HG03097 (cell line): ENCODE measurements at regions not wholly inside any gene's neighbourhood (a gene's known extent, or its start where the extent isn't known, plus 50 kb on each side); places are given as distances from the start of the nearest gene placed in this dataset.

Source experiments
- ATAC-seq: cut with Tn5 transposase; IDR thresholded peaks from one replicate; pipeline ENCODE4 v1.9.1; 2021; ENCODE audit not compliant: unreplicated experiment, low FRiP score

DNA sequence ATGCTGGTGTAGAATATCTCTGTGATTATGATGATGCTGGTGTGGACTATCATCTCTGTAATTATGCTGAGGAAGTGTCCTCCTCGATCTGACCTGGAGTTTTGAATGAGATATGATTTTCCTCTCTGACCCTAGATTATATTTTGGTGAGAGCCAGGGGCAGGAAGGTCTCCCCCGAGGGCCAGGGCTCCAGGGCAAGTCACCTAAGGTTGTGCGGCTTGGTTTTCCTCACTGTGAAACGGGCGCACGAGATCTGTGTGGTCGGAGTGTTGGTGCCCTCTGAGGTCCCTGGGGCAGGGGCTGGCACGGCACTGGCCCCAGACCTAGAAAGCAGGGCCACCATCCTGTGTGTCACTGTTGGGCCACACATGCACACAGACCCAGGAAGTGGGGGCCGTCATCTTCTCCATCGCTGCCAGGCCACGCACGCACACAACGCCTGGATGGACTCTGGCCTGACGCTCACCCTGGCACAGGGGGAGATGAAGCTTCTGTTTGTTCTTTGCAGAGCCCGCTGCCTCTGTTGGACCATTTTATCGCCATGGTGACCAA is 67.7 kb upstream of the ZNF469 start:
- ATAC-seq = no peak

DNA sequence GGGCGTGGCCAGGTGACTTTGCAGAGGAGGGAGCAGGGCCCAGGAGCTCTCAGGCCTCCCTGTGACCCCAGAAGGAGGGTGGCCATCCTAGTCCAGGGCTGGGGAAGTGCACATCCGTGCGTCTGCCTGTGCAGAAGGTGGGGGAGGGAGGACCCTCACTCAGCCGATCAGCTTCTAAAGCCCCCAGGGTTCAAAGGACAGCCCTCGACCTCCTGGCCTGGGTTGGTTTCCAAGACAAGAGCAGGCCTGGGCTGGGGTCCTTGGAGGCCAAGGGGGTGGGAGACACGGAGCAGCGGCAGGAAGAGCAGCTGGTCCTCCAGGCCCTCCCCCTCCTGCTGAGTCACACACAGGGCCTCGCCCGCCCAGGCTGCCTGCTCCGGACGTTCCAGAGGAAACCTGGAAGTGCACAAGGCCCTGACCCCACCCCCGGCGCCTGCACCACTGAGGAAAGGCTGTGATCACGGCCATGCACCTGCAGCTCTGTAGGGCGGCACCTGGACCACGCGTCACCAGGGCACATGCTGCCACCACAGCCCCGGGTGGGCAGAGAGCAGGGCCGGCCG is 67.1 kb upstream of the ZNF469 start:
- no peak for ATAC-seq

DNA sequence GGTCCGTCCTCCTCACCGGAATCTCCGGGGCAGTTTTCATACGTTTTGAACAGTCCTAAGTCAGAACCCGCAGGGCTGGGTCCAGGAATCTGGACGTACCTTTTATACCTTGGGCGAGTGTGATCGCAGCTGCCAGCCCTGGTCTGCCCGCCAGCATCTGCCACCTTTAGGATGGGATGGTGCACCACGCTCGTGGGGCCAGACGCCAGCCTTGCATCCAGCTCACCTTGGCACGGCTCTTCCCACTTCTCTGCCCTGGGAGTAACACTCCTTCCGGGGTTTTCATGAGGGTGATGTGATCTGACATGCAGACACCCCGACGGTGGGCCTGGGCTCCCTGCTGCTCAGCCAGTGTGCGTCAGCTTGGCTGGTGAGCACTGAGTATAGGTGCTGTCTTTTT is 66.6 kb upstream of the ZNF469 start:
- no peak for ATAC-seq

DNA sequence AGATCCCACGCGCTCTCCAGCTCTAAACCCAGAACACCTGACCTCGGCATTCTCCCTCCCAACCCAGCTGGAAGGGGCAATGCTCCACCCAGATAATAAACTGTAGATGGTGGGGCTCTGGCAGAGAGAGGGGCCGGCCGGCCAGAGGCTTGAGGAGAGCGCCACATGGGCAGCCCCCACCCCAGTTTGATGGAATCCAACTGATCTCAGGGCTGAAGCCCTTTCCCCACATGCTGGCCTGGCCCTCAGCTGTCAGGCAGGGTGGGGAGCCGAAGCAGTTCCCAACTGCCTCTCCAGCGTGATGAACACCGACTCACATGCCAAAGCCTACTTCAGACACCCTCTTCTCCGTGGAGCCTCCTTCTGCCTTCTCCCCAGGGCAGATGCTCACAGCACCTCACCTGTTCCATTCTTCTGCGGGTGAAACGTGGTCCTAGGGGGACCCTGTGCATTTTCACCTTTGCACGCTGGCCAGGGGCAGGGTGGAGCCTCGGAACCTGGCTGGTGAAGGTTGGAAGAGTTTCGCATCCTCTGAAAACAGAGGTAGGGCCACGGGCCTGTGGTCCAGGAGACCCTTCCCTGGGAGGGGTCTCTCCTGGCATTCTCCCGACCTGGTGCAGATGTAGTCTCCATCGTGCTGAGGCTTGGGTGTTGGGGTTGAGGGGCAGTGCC is 65.7 kb upstream of the ZNF469 start:
- ATAC-seq = no peak

DNA sequence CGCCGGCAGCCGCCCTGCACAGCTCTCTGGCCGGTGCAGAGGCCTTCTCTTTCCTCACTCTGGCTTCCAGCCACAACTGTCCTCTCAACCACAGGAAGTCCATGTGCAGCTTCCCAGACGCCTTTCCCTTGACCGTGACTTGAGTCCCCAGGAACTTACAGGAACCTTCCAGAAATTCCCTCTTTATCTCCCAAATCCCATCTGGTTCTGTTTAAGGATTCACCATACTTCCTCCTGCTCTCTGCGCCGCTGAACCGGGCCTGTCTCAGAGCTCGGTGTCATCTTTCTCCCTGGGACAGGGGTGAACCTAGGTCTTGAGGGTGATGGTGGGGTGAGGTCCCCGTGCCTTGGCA is 65.2 kb upstream of the ZNF469 start:
- ATAC-seq = no peak

DNA sequence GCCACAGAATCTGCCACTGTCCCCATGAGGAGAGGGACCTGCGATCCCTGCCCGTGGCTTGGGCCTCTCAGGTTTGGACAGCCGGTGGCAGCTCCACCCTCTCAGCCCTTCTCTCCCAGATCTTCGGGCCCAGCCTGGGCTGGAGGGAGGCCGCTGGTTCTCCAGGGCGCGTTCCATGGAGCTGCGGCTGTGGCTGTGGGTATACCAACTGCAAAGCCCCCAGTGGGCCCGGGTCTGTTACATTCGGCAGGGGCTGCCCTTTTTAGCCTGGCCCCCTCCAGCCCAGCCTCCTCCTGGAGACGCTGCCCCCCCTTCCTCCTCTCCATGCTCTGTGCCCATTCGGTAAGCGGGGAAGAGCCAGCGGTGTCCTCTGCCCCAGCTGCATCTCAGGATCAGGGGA is 64.7 kb upstream of the ZNF469 start:
- ATAC-seq = no peak

DNA sequence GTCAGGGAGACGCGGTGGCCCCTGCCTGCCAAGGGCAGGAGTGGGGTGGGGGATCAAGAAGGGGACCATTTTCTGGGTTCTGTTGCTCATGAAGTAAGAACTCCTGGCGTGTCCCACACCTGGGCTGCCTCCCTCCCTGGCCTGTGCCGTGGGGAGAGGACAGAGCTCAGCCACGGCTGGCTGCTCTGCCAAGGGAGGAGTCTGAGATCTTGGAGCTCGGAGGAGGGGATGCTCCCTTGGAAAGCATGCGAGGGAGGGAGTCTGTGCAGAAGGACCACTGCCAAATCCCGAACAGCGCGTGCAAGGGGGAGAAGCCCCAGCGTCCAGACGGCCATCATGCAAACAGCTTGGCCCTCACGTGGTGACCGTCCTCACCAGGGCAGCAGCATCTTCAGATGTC is 64.2 kb upstream of the ZNF469 start:
- no peak for ATAC-seq

DNA sequence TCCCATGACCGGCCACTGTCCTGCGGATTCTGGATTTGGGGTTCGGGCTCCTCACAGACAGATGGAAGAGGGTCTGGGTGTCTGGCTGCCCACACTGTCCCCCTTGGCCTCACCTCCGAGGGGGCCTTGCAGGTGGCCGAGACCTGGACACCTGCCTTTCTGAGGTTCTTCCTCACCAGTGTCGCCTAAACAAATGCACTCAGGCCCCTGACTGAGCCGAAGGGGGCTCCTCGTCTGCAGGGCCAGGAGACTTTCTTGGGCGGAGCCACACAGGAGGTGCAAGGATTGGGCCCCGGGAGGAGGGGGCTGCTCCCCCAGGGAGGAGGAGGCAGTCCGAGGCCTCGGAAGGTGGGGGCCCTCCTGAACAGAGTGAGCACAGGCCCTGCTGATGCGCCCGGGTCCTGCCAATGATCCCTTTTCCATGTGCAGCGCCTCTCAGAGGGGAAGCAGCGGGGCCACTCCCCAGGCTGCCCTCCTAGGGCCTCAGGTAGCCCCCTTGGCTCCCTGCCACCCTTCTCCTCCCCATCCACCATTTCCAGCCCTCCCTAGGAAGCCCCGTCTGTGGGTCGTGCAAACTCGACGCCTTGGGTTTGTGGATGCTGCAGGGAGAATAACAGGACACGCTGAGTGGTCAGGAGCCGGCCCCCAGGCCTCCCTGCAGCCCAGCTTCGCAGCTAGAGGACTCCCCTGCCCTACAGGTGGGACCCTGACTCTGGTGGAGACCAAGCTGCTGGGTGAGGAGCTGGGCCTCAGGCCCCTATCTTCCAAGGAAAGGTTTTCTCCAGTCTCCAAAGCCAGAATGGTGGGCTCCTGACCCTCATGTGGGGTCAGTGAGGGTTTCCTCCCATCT is 63.4 kb upstream of the ZNF469 start:
- ATAC-seq = no peak

DNA sequence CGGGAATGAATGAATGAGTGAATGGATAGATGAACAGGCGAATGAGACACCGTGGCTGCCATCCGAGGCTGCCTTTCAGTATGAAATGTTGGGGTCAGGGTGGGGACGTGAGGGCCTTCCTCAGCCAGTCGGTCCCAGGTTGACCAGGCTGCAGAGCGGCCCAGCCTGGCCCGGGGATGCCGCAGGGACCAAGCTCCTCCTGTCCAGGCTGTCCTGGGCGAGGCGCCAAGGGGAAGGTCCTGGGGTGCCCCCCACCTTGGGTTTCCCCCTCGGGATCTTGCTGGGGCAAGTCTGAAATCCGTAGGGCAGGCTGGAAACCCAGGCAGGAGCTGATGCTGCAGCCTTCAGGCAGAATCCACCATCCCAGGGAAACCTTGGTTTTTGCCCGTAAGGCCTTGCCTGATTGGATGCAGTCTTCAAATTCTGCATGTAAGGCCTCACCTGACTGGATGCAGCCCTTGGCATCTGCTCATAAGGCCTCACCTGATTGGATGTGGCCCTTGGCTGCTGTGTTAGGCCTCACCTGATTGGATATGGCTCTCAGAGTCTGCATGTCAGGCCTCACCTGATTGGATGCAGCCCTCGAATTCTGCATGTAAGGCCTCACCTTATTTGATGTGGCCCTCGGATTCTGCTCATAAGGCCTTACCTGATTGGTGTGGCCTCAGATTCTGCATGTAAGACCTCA is 61.7 kb upstream of the ZNF469 start:
- no peak for ATAC-seq

DNA sequence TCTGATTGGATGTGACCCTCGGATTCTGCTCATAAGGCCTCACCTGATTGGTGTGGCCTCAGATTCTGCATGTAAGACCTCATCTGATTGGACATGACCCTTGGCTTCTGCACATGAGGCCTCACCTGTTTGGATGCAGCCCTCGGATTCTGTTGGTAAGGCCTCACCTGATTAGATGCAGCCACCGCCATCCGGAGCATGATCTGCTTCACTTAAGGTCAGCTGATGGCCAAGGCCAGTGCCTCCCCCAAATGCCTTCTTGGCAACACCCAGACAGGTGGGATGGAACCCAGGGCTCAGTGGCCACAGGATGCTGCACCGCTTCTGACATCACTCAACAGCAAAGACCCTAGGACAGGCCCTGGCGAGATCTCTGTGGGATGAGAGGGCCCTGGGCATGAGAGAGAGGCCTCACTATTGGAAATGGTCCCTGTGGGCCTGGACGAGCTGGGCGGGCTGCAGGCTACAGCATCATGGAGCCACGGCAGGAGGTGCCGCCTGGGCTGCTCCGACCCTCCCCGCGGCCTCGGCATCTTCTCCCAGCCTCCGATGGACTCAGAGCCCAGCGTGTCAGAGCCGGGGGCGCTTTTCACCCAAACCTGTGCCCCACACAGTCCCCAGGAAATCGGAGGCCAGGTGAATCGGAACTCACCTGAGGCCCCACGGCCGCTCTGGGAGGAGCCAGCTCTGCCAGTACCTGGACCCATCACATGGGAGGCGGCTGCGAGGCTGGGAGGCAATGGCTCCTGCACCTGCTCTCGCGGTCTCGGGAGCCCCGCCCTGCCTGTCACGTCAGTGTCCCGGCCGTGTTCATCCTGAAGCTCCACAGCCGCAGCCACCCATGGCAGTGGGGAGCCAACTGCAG is 60.9 kb upstream of the ZNF469 start:
- no peak for ATAC-seq

DNA sequence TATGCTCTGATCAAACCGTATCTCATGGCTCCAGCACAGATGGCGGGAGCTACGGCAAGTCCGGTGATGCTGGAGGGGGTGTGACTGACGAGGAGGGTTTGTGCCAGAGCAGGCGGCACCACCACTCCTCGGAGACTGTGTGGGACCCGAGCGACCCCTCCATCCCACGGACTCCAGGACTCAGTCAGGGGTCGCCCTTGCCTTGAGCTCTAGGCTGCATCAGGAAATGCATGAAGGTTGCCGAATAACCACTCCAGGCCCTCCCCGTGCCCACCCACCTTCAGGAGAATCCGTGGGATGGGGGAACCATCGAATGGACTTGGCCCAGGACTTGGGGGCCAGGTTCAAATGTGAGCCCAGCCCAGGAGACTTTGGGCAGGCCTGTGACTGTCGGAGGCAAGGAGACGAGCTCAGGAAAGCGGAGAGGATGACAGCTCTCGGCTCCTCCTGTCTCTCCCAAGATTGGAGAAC is 60.2 kb upstream of the ZNF469 start:
- no peak for ATAC-seq

- ATAC-seq = no peak
Measured at GRCh38 chr16:88323041-88323440, 59.7 kb upstream of the ZNF469 start.

GRCh38 chr16:88323546-88324330 is 59.0 kb upstream of the ZNF469 start:
- ATAC-seq = no peak

- no peak for ATAC-seq
Measured at GRCh38 chr16:88325087-88325750, 57.5 kb upstream of the ZNF469 start.

GRCh38 chr16:88325976-88326375 is 56.8 kb upstream of the ZNF469 start:
- ATAC-seq = no peak

DNA sequence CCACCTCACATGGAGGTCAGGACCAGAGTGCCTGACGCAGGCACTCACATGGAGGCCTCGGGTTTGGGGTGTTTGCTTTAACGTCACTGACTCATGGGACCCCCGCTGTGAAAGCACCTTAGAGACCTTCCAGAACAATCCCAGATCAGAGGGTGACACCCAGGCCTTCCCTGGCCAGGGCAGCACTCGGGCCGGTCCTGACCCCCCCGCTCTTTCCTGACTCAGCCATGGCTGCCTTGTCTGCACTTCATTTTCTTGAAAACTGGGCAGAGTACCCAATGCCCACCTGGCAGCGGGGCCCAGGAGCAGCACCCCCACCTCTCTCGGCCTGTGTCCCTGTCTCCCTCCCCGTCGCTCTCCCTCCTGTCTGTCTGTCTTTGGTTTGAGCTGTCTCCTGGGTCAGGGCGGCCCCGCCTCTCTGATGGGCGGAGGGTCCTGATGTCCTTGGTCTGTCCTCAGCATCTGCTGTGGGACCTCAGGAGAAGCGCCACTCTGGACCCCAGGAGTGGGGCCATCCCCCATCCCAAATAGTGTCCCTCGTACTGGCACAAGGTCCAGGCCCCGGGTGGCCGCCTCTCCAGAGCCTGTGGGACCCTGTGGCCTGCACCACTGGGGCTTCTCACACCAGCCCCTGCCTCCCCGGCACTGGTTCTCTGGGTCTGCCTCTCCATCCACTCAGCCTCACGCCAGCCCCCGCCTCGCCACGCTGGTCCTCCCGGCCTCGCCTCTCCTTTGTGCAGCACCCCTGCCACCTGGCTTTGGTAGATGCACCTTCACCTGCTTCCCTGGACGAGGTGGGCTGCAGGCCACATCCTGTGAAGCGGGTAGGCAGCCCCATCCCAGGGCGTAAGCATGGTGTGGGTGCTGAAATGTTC is 55.9 kb upstream of the ZNF469 start:
- no peak for ATAC-seq

GRCh38 chr16:88327561-88328312 is 55.0 kb upstream of the ZNF469 start:
- no peak for ATAC-seq
